Astrocyte (in vitro differentiated cells and primary cell): ENCODE measurements at regions not wholly inside any gene's neighbourhood (a gene's known extent, or its start where the extent isn't known, plus 50 kb on each side); places are given as distances from the start of the nearest gene placed in this dataset.

Source experiments
- DNase-seq: peaks from one replicate; pipeline ENCODE4 v3.0.0-alpha.2; 2010; ENCODE audit warnings: low read depth
- FAIRE-seq: peaks from 2 replicates; lab custom pipeline; 2011; peaks lifted over from hg19 to GRCh38; lab: Jason Lieb, UNC
- H2AFZ ChIP-seq: 2 replicates; pipeline ENCODE4 v1.6.0; 2012; ENCODE audit warnings: low read depth, low read length, inconsistent platforms
- H3K27ac ChIP-seq: 2 replicates; pipeline ENCODE4 v1.5.1; 2011; ENCODE audit warnings: low read depth, low read length, inconsistent platforms
- H3K27me3 ChIP-seq: 2 replicates; pipeline ENCODE4 v1.6.0; 2011; ENCODE audit warnings: low read length, inconsistent platforms; ENCODE audit not compliant: insufficient read depth
- H3K36me3 ChIP-seq: 2 replicates; pipeline ENCODE4 v1.5.1; 2011; ENCODE audit warnings: low read length, inconsistent platforms; ENCODE audit not compliant: insufficient read depth
- H3K4me1 ChIP-seq: 2 replicates; pipeline ENCODE4 v1.5.1; 2011; ENCODE audit warnings: low read length, inconsistent platforms; ENCODE audit not compliant: insufficient read depth
- H3K4me2 ChIP-seq: 2 replicates; pipeline ENCODE4 v1.6.0; 2012; ENCODE audit warnings: low read length, inconsistent platforms
- H3K4me3 ChIP-seq: 2 replicates; pipeline ENCODE4 v1.5.1; 2011; ENCODE audit warnings: low read depth, mild to moderate bottlenecking, low read length, inconsistent platforms; ENCODE audit not compliant: insufficient read depth
- H3K79me2 ChIP-seq: 2 replicates; pipeline ENCODE4 v1.6.0; 2012; ENCODE audit warnings: mild to moderate bottlenecking, low read length, inconsistent platforms; ENCODE audit not compliant: insufficient read depth
- H3K9ac ChIP-seq: 2 replicates; pipeline ENCODE4 v1.6.0; 2012; ENCODE audit warnings: mild to moderate bottlenecking, low read length, inconsistent platforms
- H3K9me3 ChIP-seq: 2 replicates; pipeline ENCODE4 v1.5.1; 2012; ENCODE audit warnings: low read depth, mild to moderate bottlenecking, low read length, inconsistent platforms; ENCODE audit not compliant: insufficient read depth
- H4K20me1 ChIP-seq: 2 replicates; pipeline ENCODE4 v1.6.0; 2012; ENCODE audit warnings: low read length, inconsistent platforms; ENCODE audit not compliant: insufficient read depth
- H3K27ac Mint-ChIP-seq: one replicate; pipeline ENCODE4 v1.8.0; 2021; ENCODE audit warnings: mild to moderate bottlenecking, mixed read lengths; ENCODE audit not compliant: unreplicated experiment
- H3K27me3 Mint-ChIP-seq: one replicate; pipeline ENCODE4 v1.8.0; 2021; ENCODE audit warnings: low read depth, mixed read lengths; ENCODE audit not compliant: unreplicated experiment
- H3K36me3 Mint-ChIP-seq: one replicate; pipeline ENCODE4 v1.8.0; 2021; ENCODE audit warnings: low read depth, mixed read lengths; ENCODE audit not compliant: unreplicated experiment
- H3K4me1 Mint-ChIP-seq: one replicate; pipeline ENCODE4 v1.8.0; 2021; ENCODE audit warnings: low read depth, mixed read lengths; ENCODE audit not compliant: unreplicated experiment
- H3K4me3 Mint-ChIP-seq: one replicate; pipeline ENCODE4 v1.8.0; 2021; ENCODE audit warnings: mild to moderate bottlenecking, moderate library complexity, mixed read lengths; ENCODE audit not compliant: unreplicated experiment
- H3K9me3 Mint-ChIP-seq: one replicate; pipeline ENCODE4 v1.8.0; 2021; ENCODE audit warnings: mild to moderate bottlenecking, mixed read lengths; ENCODE audit not compliant: unreplicated experiment
- EZH2 ChIP-seq: IDR thresholded peaks from 2 replicates; pipeline ENCODE4 v1.6.1; 2012; ENCODE audit warnings: mild to moderate bottlenecking, low read length, inconsistent platforms; ENCODE audit not compliant: insufficient read depth
- TF ChIP-seq, protein P1 (sequence below): IDR thresholded peaks from 2 replicates; pipeline ENCODE4 v1.5.1; 2011; ENCODE audit warnings: low read depth, mild to moderate bottlenecking, inconsistent platforms, low read length, moderate library complexity; ENCODE audit not compliant: insufficient read depth

DNA sequence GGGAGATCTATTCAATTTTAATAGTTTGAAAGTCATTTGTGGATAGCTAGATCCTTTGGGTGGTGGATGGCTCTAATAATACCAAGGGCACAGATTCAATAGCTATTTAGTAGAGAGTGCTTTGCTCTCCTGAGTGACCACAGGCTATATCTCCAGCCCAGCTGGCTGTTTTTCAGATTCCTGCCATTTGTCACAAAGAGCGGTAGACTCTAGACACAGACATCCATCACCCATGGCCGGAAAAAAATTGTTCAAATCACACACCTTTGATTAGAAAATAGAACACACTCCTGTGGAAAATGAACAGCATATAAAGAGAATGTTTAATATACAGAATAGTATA, 171.6 kb upstream of the MITF start:
- TF ChIP-seq, protein P1, sequence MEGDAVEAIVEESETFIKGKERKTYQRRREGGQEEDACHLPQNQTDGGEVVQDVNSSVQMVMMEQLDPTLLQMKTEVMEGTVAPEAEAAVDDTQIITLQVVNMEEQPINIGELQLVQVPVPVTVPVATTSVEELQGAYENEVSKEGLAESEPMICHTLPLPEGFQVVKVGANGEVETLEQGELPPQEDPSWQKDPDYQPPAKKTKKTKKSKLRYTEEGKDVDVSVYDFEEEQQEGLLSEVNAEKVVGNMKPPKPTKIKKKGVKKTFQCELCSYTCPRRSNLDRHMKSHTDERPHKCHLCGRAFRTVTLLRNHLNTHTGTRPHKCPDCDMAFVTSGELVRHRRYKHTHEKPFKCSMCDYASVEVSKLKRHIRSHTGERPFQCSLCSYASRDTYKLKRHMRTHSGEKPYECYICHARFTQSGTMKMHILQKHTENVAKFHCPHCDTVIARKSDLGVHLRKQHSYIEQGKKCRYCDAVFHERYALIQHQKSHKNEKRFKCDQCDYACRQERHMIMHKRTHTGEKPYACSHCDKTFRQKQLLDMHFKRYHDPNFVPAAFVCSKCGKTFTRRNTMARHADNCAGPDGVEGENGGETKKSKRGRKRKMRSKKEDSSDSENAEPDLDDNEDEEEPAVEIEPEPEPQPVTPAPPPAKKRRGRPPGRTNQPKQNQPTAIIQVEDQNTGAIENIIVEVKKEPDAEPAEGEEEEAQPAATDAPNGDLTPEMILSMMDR = no peak
- TF ChIP-seq EZH2 = no peak
- no peaks in the 10 kb centered on the region for H3K4me1 Mint-ChIP-seq
- FAIRE-seq = no peak

GRCh38 chr3:69567023-69567709, 172.1 kb upstream of the MITF start:
- no peak for TF ChIP-seq EZH2
- TF ChIP-seq, protein P1 = no peak
- Histone ChIP-seq H3K4me3 (no peak overlapping the region), H3K79me2 (no peaks in the 10 kb centered on the region), H4K20me1 (no peaks in the 10 kb centered on the region), H3K36me3 (no peaks in the 10 kb centered on the region), H3K9me3 (no peaks in the 10 kb centered on the region), H3K4me2 (no peak overlapping the region), H3K27me3 (no peaks in the 10 kb centered on the region), H3K9ac (no peak overlapping the region), H3K27ac (no peak overlapping the region), H3K4me1 (no peaks in the 10 kb centered on the region), H2AFZ (no peak overlapping the region)
- Mint-ChIP-seq H3K27me3 (peaks cover 7% of the 10 kb centered on the region), H3K36me3 (no peaks in the 10 kb centered on the region), H3K27ac (no peak overlapping the region), H3K9me3 (peaks cover 4% of the 10 kb centered on the region), H3K4me1 (no peaks in the 10 kb centered on the region), H3K4me3 (no peak overlapping the region)
- FAIRE-seq (no peak), DNase-seq (no peak)

More for the DNA sequence above, 171.6 kb upstream of the MITF start:
- Mint-ChIP-seq H3K9me3 (peaks cover 4% of the 10 kb centered on the region), H3K36me3 (no peaks in the 10 kb centered on the region), H3K27me3 (peaks cover 7% of the 10 kb centered on the region), H3K4me3 (no peak overlapping the region), H3K27ac (no peak overlapping the region)
- no peak overlapping the region for H3K27ac ChIP-seq
- no peaks in the 10 kb centered on the region for H3K27me3 ChIP-seq
- DNase-seq = no peak
- no peak overlapping the region for H3K4me3 ChIP-seq
- H3K79me2 ChIP-seq = no peaks in the 10 kb centered on the region
- no peak overlapping the region for H3K4me2 ChIP-seq
- H3K36me3 ChIP-seq = no peaks in the 10 kb centered on the region
- H4K20me1 ChIP-seq = no peaks in the 10 kb centered on the region
- no peaks in the 10 kb centered on the region for H3K9me3 ChIP-seq
- H3K4me1 ChIP-seq = no peaks in the 10 kb centered on the region
- no peak overlapping the region for H3K9ac ChIP-seq
- no peak overlapping the region for H2AFZ ChIP-seq

- no peak for DNase-seq
- H3K36me3 ChIP-seq = no peaks in the 10 kb centered on the region
- no peak overlapping the region for H3K4me2 ChIP-seq
- no peaks in the 10 kb centered on the region for H3K4me1 ChIP-seq
- H3K27me3 ChIP-seq = no peaks in the 10 kb centered on the region
- Mint-ChIP-seq H3K4me3 (no peak overlapping the region), H3K9me3 (peaks cover 4% of the 10 kb centered on the region), H3K27ac (no peak overlapping the region), H3K4me1 (no peaks in the 10 kb centered on the region), H3K27me3 (peaks cover 7% of the 10 kb centered on the region), H3K36me3 (no peaks in the 10 kb centered on the region)
- no peak overlapping the region for H2AFZ ChIP-seq
- no peak overlapping the region for H3K27ac ChIP-seq
- FAIRE-seq = no peak
- H3K9me3 ChIP-seq = no peaks in the 10 kb centered on the region
- TF ChIP-seq EZH2 = no peak
- TF ChIP-seq, protein P1 = no peak
- no peaks in the 10 kb centered on the region for H3K79me2 ChIP-seq
- no peak overlapping the region for H3K4me3 ChIP-seq
- H3K9ac ChIP-seq = no peak overlapping the region
- no peaks in the 10 kb centered on the region for H4K20me1 ChIP-seq
Measured at GRCh38 chr3:69566275-69566674, 173.0 kb upstream of the MITF start.
